ENCODE measurements at regions not wholly inside any gene's neighbourhood (a gene's known extent, or its start where the extent isn't known, plus 50 kb on each side); places are given as distances from the start of the nearest gene placed in this dataset.
A peak's percentile ranks its signal among the peaks of the same experiment; 100 is the strongest.
"Not testable (repeated sequence)": the region's sequence is repeated elsewhere in the genome, so short reads cannot be mapped to it uniquely, and the experiment has no call there.

DNA sequence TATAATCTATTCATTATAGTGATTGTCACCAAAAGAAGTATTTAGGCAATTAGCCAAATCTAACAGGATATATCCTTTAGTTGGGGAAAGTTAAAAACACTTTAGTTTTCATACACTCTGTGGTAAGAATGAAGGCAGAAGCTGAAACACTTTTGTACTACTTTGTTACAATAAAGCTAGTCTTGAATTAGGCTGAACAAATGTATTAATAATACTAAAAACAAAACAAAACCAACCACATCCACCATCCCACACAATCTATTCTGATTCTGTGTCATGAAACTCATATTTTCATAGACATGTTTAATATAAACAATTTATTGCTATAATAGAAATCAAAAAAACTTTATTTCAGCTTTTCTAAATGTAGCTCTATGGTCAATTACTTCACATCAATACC is 508.8 kb downstream of the ZEB2 start:
- no peak for DNase-seq (ENCODE audit: low spot score)

DNA sequence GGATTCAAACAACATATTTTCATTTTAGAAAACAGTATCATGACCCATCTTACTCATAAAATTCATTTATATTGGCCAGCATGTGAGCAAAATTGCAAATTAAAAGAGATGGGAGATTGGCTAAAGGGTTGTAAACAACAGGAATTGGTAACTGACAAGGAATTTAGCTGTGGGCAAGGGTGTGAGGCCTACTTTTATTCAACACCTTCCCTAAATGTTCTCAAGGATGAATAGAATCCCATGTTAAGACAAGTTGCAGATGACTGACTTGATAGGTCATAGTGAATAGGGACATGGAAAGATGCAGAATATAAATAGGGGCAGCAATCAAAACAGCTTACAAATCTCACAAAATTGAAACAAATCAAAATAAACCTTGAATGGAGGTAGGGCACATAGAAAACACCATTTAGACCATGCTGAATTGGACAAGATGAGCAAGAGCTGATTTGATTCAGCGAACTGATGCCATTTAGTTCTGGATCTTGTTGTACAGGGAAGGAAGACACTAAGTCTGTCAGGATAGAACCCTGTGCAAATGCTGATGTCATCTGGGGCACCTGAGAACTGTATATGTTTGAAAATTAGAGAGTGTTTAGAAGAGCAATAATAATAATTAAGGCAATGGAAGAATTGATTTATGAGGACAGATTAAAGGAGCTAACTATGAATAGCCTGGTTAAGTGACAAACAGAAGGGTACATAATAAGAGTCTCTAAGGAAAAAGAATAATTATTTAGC is 509.7 kb downstream of the ZEB2 start:
- DNase-seq (ENCODE audit: low spot score): no peak

DNA sequence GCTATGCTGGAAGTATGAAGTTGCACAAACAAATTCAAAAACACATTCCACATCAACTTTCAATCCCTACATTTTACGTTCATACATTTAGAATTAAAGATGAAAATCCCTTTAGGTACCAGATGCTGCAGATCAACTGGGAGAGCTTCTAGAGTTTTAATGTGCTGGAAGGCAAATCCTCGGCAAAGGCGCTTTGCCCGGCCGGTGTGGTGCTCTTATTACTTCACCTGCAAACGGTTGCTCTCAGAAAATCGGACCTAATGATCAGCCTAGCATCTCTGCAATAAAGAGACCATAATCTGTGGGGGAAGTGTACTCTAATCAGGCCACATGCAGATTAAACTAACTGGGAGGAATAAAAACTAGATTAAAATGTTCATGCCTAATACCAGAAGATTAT is 513.8 kb downstream of the ZEB2 start:
- DNase-seq (ENCODE audit: low spot score): no peak

DNA sequence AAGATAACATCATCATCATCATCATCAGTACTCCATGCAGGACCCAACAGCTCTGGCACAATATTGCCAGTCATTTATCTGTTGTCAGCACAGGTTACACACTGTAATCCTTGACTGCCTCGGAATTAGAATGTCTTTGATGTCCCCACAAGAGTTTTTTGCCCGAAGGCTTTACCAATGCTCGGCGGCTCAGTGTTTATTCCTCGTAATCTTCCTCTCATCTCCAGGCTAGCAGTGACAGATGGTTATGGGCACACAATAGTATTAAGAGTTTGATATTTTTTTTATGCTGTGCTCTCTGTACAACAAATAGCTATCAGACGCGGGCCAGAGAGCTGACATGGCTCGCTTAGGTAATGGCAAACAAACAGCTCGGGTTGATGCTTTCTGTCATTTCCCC is 515.2 kb downstream of the ZEB2 start:
- peak; percentile 8 for DNase-seq (ENCODE audit: low spot score)

DNA sequence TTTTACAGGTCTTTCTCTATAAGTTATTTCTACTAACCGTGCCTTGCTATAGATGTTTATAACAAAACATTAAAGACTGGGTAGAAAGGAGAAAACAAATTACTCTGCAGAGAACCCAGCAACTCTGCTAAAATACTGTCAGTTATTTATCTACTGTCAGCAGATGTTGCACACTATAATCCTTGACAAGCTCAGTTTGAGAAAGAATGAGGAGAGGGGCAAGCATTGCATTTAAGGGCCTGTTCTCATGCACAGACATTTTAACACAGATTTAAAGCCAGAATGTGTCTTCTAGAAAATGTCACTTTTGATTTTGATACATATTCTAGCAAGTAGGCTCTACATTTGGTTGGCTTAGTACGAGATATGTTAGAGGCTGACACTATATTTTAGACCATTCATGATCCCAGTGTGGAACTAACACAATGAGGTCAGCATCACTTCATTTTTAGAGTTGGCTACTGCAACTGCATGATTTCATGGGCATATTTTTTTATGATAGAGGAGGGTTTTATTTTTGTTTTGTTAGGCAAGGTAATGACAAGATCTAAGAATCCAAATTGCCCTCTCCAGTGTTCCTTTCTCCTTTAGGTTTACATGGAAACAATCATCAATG is 516.4 kb downstream of the ZEB2 start:
- DNase-seq (ENCODE audit: low spot score): no peak

DNA sequence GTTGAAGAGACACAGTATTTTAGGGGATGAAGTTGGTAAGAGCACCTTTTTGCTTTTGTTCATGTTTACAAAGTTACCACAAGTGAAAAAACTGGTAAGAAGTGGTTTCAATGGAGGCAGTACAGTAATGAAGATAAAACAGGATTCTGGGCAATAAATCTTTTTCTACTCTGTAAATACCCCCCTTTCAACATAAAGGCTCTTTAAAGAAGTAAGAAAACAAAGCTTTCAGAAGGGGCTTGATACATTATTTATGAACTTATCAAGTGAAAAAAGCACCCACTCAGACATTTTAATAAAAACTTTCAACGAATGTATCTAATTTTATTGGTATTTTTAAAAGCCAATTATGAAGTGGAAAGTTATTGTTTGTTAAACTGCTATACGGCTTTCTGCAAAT is 522.9 kb downstream of the ZEB2 start:
- DNase-seq (ENCODE audit: low spot score): no peak

DNA sequence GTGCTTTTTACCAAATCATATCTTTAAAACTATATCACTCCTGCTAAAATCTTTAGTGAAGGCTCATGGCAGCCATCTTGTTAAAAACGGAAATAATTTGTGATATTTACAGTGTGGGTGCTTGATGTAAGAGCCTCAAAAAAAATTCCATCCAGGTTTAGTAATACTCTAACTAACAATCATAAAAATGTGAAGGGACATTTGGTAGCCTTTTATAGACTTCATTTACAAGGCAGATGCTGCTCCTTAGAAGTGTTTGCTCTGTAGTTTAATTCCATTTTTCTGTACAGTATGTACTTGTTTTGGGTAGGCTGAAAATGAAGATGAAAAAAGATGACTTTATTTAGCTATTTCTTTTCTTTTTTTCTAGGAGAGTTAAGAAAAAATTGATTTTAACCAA is 525.0 kb downstream of the ZEB2 start:
- no peak for DNase-seq (ENCODE audit: low spot score)

DNA sequence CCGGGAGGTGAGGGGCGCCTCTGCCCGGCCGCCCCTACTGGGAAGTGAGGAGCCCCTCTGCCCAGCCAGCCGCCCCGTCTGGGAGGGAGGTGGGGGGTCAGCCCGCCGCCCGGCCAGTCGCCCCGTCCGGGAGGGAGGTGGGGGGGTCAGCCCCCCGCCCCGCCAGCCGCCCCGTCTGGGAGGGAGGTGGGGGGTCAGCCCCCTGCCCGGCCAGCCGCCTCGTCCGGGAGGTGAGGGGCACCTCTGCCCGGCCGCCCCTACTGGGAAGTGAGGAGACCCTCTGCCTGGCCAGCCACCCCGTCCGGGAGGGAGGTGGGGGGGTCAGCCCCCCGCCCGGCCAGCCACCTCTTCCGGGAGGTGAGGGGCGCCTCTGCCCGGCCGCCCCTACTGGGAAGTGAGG is 528.3 kb downstream of the ZEB2 start:
- not testable (repeated sequence) for DNase-seq (ENCODE audit: low spot score)

DNA sequence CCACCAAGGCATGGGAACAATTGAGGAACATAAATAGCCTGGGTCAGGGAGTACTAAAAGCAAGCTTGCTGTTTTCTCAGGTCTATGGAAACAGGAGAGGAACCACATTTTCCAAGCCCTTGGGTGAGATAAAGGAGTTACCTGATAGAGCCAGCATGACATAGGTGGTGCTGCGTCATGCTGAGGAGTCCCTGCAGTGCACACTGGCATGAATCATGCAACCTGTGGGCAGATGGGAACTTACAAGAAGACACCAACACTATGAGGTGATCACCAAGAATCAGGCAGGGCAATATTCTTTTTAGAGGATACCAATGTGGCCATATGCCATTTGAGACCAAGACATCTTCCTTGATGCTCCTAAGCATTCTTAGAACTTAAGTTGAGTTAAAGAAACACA is 531.8 kb downstream of the ZEB2 start:
- DNase-seq (ENCODE audit: low spot score): no peak

DNA sequence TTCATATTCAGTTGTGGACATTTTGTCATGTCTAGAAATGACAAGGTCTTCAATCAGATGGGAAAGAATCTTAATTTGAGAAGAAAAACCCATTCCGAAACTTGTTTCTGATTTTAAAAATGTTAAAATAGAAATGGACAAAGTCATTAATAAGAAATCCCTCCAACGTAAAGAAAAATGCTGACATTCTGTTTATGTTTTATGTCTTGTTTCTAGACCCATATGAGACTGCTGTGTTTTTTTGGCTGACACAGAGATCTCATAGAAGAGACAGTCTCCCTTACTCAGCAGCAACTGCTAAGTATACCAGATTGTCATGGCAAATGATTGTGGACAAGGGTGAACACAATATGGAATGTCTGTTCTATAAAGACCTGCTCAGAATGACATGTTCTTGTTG is 538.5 kb downstream of the ZEB2 start:
- no peak for DNase-seq (ENCODE audit: low spot score)

DNA sequence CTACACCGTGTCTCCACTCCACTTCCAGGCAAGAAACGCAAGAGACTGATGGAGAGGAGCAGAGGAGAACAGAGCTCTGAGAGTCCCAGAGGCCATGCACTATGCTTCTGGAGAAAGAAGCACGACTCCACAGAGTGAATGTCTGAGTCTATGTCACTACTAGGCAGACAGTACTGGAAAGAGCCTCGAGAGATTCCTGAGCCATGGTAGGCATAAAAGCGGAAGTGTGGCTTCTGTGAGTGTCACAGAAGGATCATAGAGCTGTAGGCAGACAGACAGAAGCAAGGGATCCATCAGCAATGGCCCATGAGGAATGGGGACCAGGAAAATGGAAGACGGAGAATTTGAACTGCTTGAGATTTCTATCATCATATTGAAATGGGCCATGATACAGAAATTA is 542.6 kb downstream of the ZEB2 start:
- DNase-seq (ENCODE audit: low spot score): no peak

DNA sequence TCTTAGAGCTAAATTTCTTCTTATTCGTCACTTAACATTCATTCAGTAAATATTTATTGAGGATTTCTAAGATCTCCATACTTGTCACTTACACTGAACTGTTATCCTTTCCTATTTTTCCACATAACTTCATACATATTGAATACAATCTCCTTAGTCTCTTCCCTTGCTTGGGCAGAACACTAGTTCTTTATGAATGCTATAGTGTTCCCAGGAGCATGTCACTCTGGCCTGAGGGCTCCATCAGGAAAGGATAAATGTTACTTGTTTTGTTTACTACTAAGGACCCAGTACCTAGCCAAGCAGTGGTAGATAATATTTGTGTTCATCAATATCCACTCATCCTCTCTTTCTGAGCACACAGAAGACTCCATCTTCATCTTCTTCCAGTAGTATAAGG is 544.7 kb downstream of the ZEB2 start:
- no peak for DNase-seq (ENCODE audit: low spot score)

DNA sequence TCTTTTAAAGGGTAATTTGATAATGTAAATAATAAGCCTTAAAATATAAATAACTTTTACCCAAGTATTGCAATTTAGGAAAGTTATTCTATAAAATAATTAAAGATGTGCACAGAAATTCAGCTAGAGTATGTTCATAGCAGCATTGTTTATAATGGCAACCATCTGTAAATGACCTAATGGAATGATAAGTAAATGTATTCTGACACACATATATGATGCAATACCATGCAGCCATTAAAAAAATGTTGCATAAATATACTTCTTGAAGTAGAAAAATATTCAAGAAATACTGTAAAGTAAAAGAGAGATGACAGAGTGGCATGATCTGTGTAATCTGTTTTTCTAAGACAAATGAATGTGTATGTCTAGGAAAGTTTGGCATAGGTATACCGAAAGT is 545.7 kb downstream of the ZEB2 start:
- DNase-seq (ENCODE audit: low spot score): no peak

DNA sequence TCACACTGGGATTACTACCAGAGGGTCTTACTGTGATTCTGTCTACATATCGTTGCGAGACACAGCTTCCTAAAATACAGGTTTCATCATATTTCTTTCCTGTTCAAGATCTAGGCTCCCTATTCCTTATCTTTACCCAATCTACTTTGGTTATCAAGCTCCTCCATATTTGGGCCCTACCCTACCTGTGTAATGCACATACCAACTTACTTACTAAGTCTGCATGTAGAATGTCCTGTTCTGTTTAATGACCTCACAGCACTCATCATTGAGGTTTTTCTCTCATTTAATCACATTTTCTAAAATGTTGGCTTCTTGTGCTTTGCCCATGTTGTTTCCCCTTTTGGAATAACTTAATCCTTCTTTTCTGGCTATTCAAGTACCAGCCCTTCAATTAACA is 551.1 kb downstream of the ZEB2 start:
- no peak for DNase-seq (ENCODE audit: low spot score)

DNA sequence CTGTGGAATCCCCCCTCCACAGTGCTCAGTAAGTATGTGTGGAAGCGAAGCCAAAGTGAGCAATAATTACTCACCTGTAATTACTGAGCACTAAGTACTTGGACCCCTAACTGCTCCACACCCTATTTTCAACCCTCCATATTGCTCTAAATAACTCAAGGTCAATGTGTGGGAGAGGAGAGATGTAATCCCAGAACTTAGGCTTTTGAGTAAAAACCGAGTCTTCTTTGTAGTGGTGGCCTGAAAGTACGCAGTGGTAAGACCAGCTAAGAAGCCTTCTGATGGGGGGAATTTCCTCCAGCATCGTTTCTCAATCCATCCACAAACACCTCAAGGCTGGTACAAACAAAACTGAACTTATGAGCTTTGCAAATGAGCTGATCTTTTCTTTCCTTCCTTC is 551.6 kb downstream of the ZEB2 start:
- DNase-seq (ENCODE audit: low spot score): no peak

DNA sequence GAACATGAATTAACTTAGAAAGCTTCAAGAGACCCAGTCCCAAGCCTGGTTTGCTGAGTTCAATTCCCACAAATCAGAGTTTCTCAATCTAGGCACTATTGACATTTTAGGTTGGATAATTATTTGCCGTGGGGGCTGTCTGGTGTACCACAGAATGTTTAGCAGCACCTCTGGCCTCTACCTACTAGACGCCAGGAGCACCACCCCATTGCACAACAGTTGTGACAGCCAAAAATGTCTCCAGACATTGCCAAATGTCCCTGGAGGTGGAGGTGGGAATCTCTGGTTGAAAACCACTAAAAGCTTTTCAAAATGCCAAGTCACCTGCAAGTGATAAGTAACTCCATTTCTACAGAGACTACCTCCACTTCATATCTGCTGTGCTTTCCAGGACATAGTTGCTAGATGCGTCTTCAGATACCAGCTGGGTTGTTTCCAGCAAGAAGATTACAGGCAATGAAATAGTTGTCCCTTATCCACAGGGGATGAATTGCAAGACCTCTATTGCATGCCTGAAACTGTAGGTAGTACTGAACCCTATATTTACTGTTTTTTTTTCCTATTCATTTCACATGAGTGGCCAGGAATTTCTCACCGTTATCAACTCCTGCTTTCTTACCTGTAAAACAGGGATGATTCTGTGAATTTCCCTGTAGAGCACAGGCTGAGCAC is 554.3 kb downstream of the ZEB2 start:
- DNase-seq (ENCODE audit: low spot score): no peak

DNA sequence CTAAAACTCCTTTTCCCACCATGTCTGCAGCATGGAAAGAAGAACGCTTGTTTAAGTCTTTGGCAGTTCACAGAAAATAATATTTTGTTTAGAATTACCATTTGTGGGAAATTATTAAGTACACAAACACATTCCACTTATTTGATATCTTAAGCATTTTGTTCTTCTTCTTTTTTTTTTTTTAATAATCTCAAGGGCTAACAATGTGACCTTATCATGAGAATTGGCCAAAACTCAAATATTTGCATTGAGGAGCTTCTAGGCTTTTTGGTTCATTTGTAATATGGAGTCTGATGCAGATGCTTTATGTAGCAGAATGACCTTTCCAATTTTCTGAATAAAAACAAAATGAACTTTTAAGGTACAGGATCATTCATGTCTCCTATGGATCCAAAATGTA is 555.0 kb downstream of the ZEB2 start:
- DNase-seq (ENCODE audit: low spot score): no peak

DNA sequence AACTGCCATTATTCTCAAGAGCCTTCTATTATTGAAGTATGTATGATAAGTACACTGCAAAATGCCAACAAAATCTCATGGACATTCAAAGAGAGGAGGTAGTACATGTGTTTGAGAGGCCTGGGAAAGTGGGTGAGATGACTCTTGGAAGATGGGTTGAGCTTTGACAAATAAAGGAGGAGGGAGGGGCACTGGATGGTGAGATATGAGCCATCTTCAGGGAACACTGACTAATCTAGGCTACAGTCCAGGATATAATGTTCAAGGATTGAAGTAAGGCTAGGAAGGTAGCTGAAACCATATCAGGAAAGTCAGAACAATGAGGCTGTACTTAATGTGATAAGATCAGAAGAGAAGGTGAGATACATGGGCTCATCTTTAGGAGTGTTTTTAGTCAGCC is 559.7 kb downstream of the ZEB2 start:
- DNase-seq (ENCODE audit: low spot score): no peak

DNA sequence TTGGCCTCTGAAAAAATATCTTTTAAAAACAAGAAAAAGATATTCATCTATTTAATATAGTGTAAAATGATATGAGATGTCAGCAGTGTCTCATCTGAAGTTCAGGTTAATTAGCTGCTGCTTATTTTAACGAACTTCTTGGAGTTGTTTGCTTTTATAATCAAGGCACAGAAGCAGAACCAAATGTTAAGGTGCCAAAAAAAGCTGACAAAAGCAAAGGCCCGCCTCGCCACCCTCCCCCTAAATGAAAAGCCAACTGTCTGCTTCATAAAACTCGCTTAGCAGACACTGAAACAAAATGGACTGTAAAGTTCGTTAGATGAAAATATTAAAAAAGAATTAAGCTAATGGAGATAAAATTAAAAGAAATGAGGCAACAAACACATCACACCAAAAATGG is 562.6 kb downstream of the ZEB2 start:
- DNase-seq (ENCODE audit: low spot score): no peak

DNA sequence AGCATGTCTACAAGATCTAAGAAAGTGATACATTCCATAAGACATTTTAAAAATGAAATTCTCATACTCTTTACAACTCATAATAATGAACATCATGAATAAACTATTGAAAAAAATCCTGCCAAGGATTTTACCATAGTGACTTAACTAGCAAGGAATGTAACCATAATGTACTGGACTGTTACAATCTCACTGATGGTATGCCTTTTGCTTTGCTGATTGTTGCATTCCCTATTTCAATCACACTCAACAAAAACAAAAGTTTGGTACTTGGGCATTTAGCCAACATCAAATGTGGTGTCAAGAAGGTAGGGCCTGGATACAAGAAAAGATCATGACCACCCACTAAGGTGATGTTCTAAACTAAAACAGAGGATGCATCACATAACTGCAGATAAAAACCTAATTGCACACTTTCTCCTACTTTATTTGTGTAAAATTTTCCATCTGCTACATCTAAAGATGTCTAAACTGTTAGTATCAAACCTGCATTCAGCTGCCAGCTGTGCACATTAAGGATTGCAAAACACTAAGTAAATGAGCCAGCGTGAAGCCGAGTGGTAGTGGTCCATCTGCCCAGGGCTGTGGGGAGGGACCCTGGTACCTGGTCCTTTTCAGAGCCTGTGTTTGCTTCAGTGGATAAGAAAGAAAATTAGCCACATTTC is 564.4 kb downstream of the ZEB2 start:
- no peak for DNase-seq (ENCODE audit: low spot score)

DNA sequence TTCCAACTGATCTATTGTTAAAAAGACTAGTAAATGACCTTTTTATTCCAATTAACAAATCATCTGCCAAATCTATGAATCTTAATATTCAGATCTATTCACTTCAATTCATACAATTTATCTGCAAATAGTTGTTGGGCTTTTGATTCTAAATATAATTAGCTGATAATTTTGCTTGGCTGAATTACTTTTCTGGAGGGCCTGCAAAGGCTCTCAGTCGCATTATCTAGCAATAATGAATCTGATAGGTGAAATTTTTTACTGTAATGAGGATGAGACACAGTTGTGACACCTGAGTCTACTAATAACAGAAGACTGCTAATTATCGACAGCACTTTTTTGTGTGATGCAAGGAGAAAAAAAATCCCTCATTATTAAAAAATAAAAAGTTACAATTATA is 565.1 kb downstream of the ZEB2 start:
- DNase-seq (ENCODE audit: low spot score): no peak

DNA sequence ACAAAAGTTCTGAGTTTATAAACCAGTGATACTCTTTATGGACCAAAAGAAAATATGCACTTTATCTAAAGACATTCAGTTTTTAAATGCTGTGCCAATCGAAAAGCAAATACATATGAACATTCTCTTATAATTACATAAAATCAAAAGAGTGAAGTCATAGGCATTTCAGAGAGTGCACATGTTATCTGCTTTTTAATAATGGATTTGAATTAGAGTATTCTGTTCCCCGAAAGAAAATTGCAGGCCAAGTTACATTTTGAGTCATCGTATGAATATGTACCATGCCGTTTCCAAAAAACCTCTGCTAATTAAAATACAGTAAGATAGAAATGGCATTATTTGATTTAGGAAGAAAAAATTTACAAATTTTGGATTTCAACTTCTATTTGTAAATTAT is 565.7 kb downstream of the ZEB2 start:
- no peak for DNase-seq (ENCODE audit: low spot score)

DNA sequence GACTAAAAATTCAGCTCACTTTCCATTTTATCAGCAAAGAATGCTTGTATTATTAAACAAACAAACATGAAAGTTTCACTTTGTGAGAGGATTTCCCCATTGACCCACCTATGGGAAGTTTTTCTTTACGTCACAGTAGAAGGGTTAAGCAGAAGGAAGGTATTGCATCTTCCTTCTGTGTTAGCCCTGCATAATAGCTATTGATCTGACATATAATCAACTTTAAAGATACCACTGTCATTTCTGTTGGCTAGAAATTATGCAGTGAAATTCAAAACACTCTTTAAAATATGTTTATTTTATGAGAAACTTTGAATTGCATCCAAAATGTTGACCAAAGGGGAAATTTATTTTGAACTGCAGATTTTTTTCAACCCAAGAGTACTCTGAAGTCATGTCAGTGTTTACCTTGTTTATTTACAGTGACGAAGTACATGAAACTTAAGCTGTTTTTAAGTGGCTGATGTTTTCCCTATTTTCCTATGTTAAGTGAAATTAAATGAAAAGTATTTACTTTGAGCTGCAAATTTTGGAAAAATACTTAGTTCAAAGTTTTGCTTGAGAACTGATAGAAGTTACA is 566.4 kb downstream of the ZEB2 start:
- no peak for DNase-seq (ENCODE audit: low spot score)
